ENCODE measurements at regions not wholly inside any gene's neighbourhood (a gene's known extent, or its start where the extent isn't known, plus 50 kb on each side); places are given as distances from the start of the nearest gene placed in this dataset.

DNA sequence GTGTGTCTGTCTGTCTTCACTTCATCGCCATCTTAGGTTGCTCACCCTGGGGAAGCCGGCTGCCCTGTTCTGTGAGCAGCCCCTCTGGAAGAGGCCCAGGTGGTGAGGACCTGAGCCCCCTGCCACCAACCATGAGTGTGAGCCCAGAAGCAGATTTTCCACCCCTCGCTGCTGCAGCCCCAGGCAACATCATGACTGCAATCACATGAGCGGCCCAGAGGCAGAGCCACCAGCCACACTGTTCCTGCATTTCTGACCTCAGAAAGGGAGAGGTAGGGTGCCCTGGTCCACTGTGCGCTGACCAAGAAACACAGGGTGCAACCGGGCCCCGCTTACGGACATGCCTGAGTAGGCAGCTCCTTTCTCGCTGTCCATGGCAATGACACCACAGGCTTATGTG is 92.3 kb upstream of the IQSEC1 start:
- no peak for TF ChIP-seq POLR2A (conservative IDR thresholded peaks at IDR 0.05)
- no peak for TF ChIP-seq PRMT5 (CRISPR knock-in tag; IDR thresholded peaks at IDR 0.05)
- TF ChIP-seq EP300 (IDR thresholded peaks at IDR 0.05; ENCODE audit: low read length), result no peak
- TF ChIP-seq, protein P1, sequence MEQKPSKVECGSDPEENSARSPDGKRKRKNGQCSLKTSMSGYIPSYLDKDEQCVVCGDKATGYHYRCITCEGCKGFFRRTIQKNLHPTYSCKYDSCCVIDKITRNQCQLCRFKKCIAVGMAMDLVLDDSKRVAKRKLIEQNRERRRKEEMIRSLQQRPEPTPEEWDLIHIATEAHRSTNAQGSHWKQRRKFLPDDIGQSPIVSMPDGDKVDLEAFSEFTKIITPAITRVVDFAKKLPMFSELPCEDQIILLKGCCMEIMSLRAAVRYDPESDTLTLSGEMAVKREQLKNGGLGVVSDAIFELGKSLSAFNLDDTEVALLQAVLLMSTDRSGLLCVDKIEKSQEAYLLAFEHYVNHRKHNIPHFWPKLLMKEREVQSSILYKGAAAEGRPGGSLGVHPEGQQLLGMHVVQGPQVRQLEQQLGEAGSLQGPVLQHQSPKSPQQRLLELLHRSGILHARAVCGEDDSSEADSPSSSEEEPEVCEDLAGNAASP (IDR thresholded peaks at IDR 0.05), result no peak
- no peak for TF ChIP-seq BACH1 (tag; IDR thresholded peaks at IDR 0.05)
- TF ChIP-seq, protein P2, sequence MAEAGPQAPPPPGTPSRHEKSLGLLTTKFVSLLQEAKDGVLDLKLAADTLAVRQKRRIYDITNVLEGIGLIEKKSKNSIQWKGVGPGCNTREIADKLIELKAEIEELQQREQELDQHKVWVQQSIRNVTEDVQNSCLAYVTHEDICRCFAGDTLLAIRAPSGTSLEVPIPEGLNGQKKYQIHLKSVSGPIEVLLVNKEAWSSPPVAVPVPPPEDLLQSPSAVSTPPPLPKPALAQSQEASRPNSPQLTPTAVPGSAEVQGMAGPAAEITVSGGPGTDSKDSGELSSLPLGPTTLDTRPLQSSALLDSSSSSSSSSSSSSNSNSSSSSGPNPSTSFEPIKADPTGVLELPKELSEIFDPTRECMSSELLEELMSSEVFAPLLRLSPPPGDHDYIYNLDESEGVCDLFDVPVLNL (CRISPR knock-in tag; IDR thresholded peaks at IDR 0.05; ENCODE audit: low read depth), result no peak
- TF ChIP-seq NRF1 (conservative IDR thresholded peaks at IDR 0.05 in 1 of 2, IDR thresholded peaks at IDR 0.05 in 1 of 2), result no peak
- TF ChIP-seq CBX3 (IDR thresholded peaks at IDR 0.05; ENCODE audit: borderline replicate concordance in 1 of 2, low read length in 2 of 2), result no peak
- no peak for TF ChIP-seq FOSL1 (tag; conservative IDR thresholded peaks at IDR 0.05)
- no peak for TF ChIP-seq SAFB2 (IDR thresholded peaks at IDR 0.05; ENCODE audit: borderline replicate concordance, low read depth, low read length, severe bottlenecking)
- TF ChIP-seq ZNF24 (IDR thresholded peaks at IDR 0.05), result no peak
- no peak for TF ChIP-seq CTCF (IDR thresholded peaks at IDR 0.05 in 2 of 3, conservative IDR thresholded peaks at IDR 0.05 in 1 of 3; ENCODE audit: insufficient read depth in 2 of 3, low read depth in 1 of 3, low read length in 3 of 3)
- no peak for TF ChIP-seq FOXK2 (conservative IDR thresholded peaks at IDR 0.05 in 1 of 2, IDR thresholded peaks at IDR 0.05 in 1 of 2; ENCODE audit: low read depth in 2 of 2)
- TF ChIP-seq POLR2AphosphoS5 (IDR thresholded peaks at IDR 0.05; ENCODE audit: control insufficient read depth, insufficient read depth, low read depth, low read length), result no peak

Data from K562 (cell line).